ENCODE measurements at regions not wholly inside any gene's neighbourhood (a gene's known extent, or its start where the extent isn't known, plus 50 kb on each side); places are given as distances from the start of the nearest gene placed in this dataset.

DNA sequence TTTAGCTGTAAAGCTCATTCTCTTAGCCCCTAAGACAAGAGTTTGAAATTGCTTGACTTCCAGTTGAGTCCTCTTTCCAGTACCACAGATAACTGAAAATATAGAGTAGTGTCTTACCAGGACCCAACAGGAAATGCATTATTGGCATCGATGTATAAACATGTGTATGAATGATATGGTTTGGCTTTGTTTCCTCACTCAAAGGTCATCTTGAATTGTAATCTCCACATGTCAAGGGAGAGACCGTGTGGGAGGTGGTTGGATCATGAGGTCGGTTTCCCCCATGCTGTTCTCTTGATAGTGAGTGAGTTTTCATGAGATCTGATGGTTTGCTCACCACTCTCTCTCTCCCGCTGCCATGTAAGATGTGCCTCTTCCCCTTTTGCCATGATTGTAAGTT, 745.0 kb downstream of the TMEM182 start:
- TF ChIP-seq, protein P1, sequence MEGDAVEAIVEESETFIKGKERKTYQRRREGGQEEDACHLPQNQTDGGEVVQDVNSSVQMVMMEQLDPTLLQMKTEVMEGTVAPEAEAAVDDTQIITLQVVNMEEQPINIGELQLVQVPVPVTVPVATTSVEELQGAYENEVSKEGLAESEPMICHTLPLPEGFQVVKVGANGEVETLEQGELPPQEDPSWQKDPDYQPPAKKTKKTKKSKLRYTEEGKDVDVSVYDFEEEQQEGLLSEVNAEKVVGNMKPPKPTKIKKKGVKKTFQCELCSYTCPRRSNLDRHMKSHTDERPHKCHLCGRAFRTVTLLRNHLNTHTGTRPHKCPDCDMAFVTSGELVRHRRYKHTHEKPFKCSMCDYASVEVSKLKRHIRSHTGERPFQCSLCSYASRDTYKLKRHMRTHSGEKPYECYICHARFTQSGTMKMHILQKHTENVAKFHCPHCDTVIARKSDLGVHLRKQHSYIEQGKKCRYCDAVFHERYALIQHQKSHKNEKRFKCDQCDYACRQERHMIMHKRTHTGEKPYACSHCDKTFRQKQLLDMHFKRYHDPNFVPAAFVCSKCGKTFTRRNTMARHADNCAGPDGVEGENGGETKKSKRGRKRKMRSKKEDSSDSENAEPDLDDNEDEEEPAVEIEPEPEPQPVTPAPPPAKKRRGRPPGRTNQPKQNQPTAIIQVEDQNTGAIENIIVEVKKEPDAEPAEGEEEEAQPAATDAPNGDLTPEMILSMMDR (conservative IDR thresholded peaks at IDR 0.05; ENCODE audit: low read depth, low read length): no peak
- TF ChIP-seq EZH2 (IDR thresholded peaks at IDR 0.05; ENCODE audit: low read length, unreplicated experiment) (no peak), EZH2phosphoT487 (IDR thresholded peaks at IDR 0.05; ENCODE audit: borderline replicate concordance, low read length) (no peak)
